ENCODE measurements at regions not wholly inside any gene's neighbourhood (a gene's known extent, or its start where the extent isn't known, plus 50 kb on each side); places are given as distances from the start of the nearest gene placed in this dataset.
A peak's percentile ranks its signal among the peaks of the same experiment; 100 is the strongest.

DNA sequence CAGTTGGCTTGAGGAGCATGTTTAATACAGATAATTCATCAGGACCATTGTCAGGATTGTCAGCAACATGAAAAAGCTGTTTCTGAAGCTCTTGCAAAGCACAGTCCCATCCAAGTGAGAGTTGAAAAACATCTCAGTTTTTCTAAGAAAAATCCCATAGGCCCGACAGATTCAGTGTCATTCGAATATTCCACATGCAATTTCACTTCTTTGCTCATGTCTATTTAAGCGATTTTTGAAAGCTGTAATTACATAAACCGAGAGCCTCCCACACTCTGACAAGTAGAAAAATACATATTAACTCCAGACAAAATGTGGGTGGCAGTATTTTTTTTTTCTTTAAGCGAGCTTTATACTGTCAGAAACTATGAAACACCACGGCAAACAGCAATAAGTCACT lies 134.7 kb upstream of the GALNT5 start:
- H3K4me3 ChIP-seq (ENCODE audit: low read depth, low read length) = no peak overlapping the region
- DNase-seq (ENCODE audit: low read depth) = no peak
- TF ChIP-seq, protein P1, sequence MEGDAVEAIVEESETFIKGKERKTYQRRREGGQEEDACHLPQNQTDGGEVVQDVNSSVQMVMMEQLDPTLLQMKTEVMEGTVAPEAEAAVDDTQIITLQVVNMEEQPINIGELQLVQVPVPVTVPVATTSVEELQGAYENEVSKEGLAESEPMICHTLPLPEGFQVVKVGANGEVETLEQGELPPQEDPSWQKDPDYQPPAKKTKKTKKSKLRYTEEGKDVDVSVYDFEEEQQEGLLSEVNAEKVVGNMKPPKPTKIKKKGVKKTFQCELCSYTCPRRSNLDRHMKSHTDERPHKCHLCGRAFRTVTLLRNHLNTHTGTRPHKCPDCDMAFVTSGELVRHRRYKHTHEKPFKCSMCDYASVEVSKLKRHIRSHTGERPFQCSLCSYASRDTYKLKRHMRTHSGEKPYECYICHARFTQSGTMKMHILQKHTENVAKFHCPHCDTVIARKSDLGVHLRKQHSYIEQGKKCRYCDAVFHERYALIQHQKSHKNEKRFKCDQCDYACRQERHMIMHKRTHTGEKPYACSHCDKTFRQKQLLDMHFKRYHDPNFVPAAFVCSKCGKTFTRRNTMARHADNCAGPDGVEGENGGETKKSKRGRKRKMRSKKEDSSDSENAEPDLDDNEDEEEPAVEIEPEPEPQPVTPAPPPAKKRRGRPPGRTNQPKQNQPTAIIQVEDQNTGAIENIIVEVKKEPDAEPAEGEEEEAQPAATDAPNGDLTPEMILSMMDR (conservative IDR thresholded peaks at IDR 0.05; ENCODE audit: low read depth, low read length) = no peak

DNA sequence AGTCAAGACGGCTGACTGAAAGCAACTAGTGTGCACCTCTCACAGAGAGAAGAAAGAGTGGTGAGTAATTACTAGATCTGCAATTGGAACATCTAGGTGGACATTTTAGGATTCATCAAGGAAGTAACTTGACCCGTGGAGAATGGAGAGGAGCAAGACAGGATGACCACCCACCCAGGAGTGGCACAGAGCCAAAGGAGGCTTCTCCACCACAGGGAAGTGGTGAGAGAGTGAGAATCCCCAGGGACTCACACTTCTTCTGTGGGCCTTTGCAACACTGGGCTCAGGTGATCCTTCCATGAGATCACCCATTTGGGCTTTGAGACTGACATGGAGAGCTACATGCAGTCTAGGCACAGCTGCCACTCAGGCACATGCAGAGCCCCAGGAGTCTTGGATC lies 132.8 kb upstream of the GALNT5 start:
- peak; percentile 35 for DNase-seq (ENCODE audit: low read depth)
- no peak overlapping the region for H3K4me3 ChIP-seq (ENCODE audit: low read depth, low read length)
- TF ChIP-seq, protein P1 (conservative IDR thresholded peaks at IDR 0.05; ENCODE audit: low read depth, low read length) = no peak

DNA sequence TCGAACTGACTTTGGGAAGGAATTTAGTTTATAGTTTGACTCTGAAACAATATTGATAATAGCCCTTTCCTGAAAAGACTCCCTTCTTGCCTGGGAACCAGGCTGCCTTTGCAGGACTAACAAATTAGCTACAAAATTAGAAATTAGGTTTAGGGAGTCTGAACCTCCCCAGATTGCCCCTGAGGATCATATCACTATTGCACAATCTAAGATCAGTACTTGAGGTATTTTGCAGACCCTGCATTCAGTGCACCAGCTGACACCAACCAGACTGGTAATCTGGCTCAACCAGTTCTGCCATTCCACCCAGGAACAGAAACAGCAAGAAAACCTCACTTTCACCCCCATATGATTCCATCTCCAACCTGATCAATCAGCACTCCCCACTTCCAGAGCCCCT lies 131.8 kb upstream of the GALNT5 start:
- TF ChIP-seq, protein P1 (conservative IDR thresholded peaks at IDR 0.05; ENCODE audit: low read depth, low read length) = no peak
- H3K4me3 ChIP-seq (ENCODE audit: low read depth, low read length) = no peak overlapping the region

DNA sequence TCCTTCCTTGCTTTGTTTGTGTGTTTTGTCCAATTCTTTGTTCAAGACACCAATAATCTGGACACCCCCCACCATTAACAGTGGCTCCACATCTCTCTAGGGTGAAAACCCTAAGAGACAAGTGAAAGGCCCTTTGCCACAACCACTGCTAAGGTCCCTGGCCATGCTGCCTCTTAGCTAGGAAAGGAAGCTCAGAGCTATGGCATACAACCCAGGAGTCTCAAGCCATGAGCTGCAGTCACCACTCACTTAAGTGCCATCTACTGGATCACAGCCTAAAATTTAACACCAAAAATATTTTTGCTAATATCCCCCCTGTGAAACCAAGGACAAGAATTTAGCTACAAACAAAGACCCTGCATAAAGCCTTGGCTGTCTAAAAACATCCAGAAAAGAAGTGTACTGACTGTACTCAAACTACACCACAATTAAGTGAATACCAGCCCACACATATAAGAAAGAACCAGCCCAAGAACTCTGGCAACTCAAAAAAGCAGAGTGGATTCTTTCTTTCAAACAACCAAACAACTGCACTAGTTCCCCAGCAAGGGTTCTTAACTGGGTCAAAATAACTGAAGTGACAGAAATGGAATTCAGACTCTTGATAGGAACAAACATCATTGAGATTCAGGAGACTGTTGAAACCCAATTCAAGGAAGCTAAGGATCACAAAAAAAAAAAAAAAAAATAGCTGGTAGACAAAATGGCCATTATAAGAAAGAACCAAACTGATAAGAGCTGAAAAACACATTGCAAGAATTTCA lies 130.1 kb upstream of the GALNT5 start:
- DNase-seq (ENCODE audit: low read depth) = no peak
- TF ChIP-seq, protein P1 (conservative IDR thresholded peaks at IDR 0.05; ENCODE audit: low read depth, low read length) = no peak
- no peak overlapping the region for H3K4me3 ChIP-seq (ENCODE audit: low read depth, low read length)

More for the DNA sequence above, 131.8 kb upstream of the GALNT5 start:
- DNase-seq (ENCODE audit: low read depth) = no peak

DNA sequence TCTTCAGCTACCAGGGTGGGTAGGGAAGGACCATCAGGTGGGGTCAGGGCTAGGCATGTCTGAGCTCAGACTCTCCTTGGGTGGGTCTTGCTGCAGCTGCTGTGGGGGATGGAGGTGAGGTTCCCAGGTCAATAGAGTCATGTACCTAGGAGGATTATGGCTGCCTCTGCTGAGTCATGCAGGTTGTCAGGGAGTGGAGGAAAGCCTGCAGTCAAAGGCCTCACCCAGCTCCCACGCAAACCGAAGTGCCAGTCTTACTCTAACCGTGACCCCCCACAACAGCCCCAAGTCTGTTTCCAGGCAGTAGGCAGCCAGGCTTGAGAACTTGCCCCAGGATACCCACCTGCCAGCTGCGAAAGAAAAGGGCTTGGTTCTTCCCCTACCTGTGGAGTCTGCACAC lies 113.6 kb upstream of the GALNT5 start:
- no peak for DNase-seq (ENCODE audit: low read depth)
- TF ChIP-seq, protein P1 (conservative IDR thresholded peaks at IDR 0.05; ENCODE audit: low read depth, low read length) = no peak
- H3K4me3 ChIP-seq (ENCODE audit: low read depth, low read length) = no peak overlapping the region

DNA sequence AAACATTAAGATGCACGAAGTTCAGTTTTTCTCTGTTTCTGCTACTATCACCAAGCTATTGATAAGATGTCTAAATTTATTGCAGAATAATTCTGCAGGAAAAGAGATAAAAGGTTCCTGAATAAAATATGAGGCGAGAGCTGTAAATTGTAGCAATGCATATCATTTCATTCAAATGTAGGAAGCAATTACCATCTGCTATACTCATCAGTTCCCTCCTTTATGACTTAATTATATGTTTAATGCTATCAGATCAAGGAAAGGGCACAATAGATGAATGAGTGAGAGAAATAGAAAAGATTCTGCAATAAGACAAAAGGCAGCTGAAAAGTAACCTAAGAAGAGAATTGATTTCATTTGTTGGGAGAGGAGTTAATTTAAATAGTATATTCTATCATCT lies 108.2 kb upstream of the GALNT5 start:
- DNase-seq (ENCODE audit: low read depth) = no peak

More for the DNA sequence above, 108.2 kb upstream of the GALNT5 start:
- TF ChIP-seq, protein P1 (conservative IDR thresholded peaks at IDR 0.05; ENCODE audit: low read depth, low read length) = no peak
- no peak overlapping the region for H3K4me3 ChIP-seq (ENCODE audit: low read depth, low read length)
